OCI-LY7 (cell line): ENCODE measurements at regions not wholly inside any gene's neighbourhood (a gene's known extent, or its start where the extent isn't known, plus 50 kb on each side); places are given as distances from the start of the nearest gene placed in this dataset.

Experiments used
- BruUV-seq: library from RNA; stranded (reverse); fragments of 400-500 nt; replicated peaks from 2 replicates; lab custom pipeline; 2021; lab: Mats Ljungman, UMichigan
- CTCF ChIA-PET: fragments of 300-600 bp; sonication (Branson Sonifier 250); formaldehyde crosslinking; loops from one replicate; lab custom pipeline; 2022; ENCODE audit warnings: antibody characterized with exemption; ENCODE audit not compliant: unreplicated experiment; lab: Charles Lee
- POLR2A ChIA-PET: fragments of 300-600 bp; sonication (Branson Sonifier 250); formaldehyde crosslinking; loops from one replicate; lab custom pipeline; 2022; ENCODE audit warnings: antibody characterized with exemption; lab: Charles Lee
- DNase-seq: peaks from one replicate; pipeline ENCODE4 v3.0.0-alpha.2; 2015; ENCODE audit warnings: low spot score
- H2AFZ ChIP-seq: fragments of 200-600 bp; sonication (generic), shearing (Covaris generic); 2 replicates; pipeline ENCODE4 v1.6.1; 2014; ENCODE audit warnings: mild to moderate bottlenecking, antibody characterized with exemption, low read length, moderate library complexity
- H3K27ac ChIP-seq: fragments of 200-600 bp; sonication (generic); 2 replicates; pipeline ENCODE4 v1.5.1; 2014; ENCODE audit warnings: mixed run types, low read depth, mild to moderate bottlenecking, moderate library complexity, low read length, inconsistent platforms; ENCODE audit not compliant: poor library complexity, severe bottlenecking
- H3K36me3 ChIP-seq: fragments of 200-600 bp; sonication (generic); 2 replicates; pipeline ENCODE4 v1.6.1; 2014; ENCODE audit warnings: mild to moderate bottlenecking, antibody characterized with exemption, low read length, moderate library complexity, mixed read lengths; ENCODE audit not compliant: insufficient read depth
- H3K4me1 ChIP-seq: fragments of 200-600 bp; sonication (generic); 2 replicates; pipeline ENCODE4 v1.5.1; 2014; ENCODE audit warnings: mild to moderate bottlenecking, low read length; ENCODE audit not compliant: insufficient read depth, poor library complexity, severe bottlenecking
- H3K4me2 ChIP-seq: fragments of 200-600 bp; sonication (generic); 2 replicates; pipeline ENCODE4 v1.6.1; 2014; ENCODE audit warnings: mild to moderate bottlenecking, low read length
- H3K4me3 ChIP-seq: fragments of 200-600 bp; sonication (generic); 2 replicates; pipeline ENCODE4 v1.5.1; 2014; ENCODE audit warnings: mild to moderate bottlenecking, low read depth, low read length; ENCODE audit not compliant: poor library complexity, severe bottlenecking
- H3K79me2 ChIP-seq: fragments of 200-600 bp; sonication (generic); 2 replicates; pipeline ENCODE4 v1.6.1; 2016; ENCODE audit warnings: low read depth, mild to moderate bottlenecking, low read length, moderate library complexity, mixed read lengths; ENCODE audit not compliant: insufficient read depth
- H3K9me2 ChIP-seq: fragments of 200-600 bp; sonication (generic); 2 replicates; pipeline ENCODE4 v1.6.1; 2016; ENCODE audit warnings: mild to moderate bottlenecking, low read length, mixed read lengths; ENCODE audit not compliant: insufficient read depth
- H3K9me3 ChIP-seq: fragments of 200-600 bp; sonication (generic); 2 replicates; pipeline ENCODE4 v1.6.1; 2014; ENCODE audit warnings: mild to moderate bottlenecking, mixed run types, low read length, mixed read lengths
- H4K20me1 ChIP-seq: fragments of 200-600 bp; sonication (generic); 2 replicates; pipeline ENCODE4 v1.6.1; 2014; ENCODE audit warnings: mild to moderate bottlenecking, antibody characterized with exemption, low read length, moderate library complexity, mixed read lengths; ENCODE audit not compliant: insufficient read depth
- CTCF ChIP-seq: fragments of 200-600 bp; sonication (generic); conservative IDR thresholded peaks from 2 replicates; pipeline ENCODE4 v1.5.1; 2014; ENCODE audit warnings: mild to moderate bottlenecking, antibody characterized with exemption, low read length, moderate library complexity, mixed read lengths
- EZH2phosphoT487 ChIP-seq: fragments of 200-600 bp; sonication (generic); IDR thresholded peaks from 2 replicates; pipeline ENCODE4 v1.6.1; 2018; ENCODE audit warnings: low read depth, borderline replicate concordance, mild to moderate bottlenecking, mixed run types, antibody characterized with exemption, low read length, moderate library complexity, mixed read lengths
- intact Hi-C: fragments of 100-400 bp; cut with micrococcal nuclease; formaldehyde crosslinking; loops from one replicate; pipeline ENCODE4 v1.10.0; 2022; ENCODE audit not compliant: unreplicated experiment

- no peak overlapping the region for H3K4me2 ChIP-seq
- H3K79me2 ChIP-seq = no peaks in the 10 kb centered on the region
- no peak overlapping the region for H3K4me3 ChIP-seq
- intact Hi-C loops = no loop called here
- no peaks in the 10 kb centered on the region for H3K9me2 ChIP-seq
- H2AFZ ChIP-seq = no peak overlapping the region
- no peaks in the 10 kb centered on the region for H3K36me3 ChIP-seq
- POLR2A ChIA-PET = interaction anchor here (0.7 kb wide), 1 partner anchor 115 kb away, joined by 3 read pairs; no protein-coding TSS in a partner anchor
- no peaks in the 10 kb centered on the region for H4K20me1 ChIP-seq
- CTCF ChIA-PET = no interaction called here
- H3K9me3 ChIP-seq = no peaks in the 10 kb centered on the region
- TF ChIP-seq CTCF (no peak), EZH2phosphoT487 (no peak)
- no peaks in the 10 kb centered on the region for H3K4me1 ChIP-seq
- no peak for DNase-seq
- BruUV-seq = no TSS peak
- no peak overlapping the region for H3K27ac ChIP-seq
Observed at GRCh38 chr3:106167728-106168127, 298.9 kb upstream of the CBLB start.

DNA sequence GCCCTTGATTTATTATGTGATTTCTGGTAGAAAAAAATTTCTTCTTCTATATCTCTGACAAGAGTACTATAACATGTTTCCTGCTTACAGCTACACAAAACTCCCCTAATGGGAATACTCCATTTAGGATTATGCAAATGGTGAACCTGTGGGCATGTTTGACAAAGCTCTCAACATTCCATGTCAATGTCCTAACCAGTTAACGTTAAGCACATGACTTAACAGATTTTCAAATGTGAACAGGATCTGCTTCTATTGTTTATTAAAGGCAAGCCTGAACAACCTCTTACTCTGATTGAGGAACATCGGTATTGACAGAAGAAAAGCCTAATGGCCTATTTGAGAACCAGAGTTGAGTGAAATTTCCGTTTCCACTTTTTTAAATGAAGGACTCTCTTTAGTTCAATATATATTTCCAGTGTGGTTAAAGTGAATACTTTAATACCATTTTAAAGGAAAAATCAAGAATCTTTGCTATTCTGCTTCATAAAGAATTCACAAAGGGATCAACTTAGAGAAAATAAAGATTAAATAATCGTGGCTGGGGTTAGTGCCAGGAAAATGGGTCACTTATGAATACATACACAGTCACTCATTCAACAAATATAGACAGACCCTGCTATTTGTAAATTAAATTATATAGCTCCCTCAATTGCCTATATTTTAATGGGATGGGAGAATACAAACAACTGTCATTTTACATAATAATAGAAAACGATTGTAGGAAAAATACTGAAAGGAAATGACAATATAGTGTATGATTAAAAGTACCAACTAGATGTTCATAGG, 300.3 kb upstream of the CBLB start:
- Histone ChIP-seq H3K9me3 (no peaks in the 10 kb centered on the region), H2AFZ (no peak overlapping the region), H3K79me2 (no peaks in the 10 kb centered on the region), H3K9me2 (no peaks in the 10 kb centered on the region), H3K4me1 (no peaks in the 10 kb centered on the region), H3K36me3 (no peaks in the 10 kb centered on the region), H3K4me3 (no peak overlapping the region), H4K20me1 (no peaks in the 10 kb centered on the region), H3K27ac (no peak overlapping the region), H3K4me2 (no peak overlapping the region)
- no TSS peak for BruUV-seq
- no peak for TF ChIP-seq CTCF
- no peak for TF ChIP-seq EZH2phosphoT487
- intact Hi-C loops = no loop called here
- ChIA-PET CTCF (no interaction called here), POLR2A (interaction anchor here (0.6 to 1.7 kb wide), 2 partner anchors 88 to 443 kb away, joined by 3 read pairs; no protein-coding TSS in a partner anchor)
- no peak for DNase-seq

DNA sequence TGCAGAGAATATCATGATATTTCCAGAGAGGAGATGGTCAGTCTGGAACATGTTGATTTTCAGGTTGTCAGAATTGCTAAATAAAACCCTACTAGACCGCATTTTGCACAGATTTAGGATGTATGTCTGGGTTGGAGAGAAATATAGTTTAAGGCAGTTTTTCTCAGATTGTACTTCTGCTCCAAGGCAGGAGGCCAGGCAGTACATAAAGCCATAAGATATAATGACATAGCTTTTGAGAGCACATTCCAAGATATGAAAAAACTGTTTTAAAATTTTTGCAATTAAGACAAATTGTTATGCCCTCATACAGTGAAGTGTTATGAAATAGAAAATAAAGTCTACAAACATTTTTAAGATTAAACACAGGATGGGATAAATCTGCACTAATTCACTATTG, 301.8 kb upstream of the CBLB start:
- POLR2A ChIA-PET = interaction anchor here (0.7 to 1.7 kb wide), 2 partner anchors 28 to 86 kb away, joined by 3 read pairs; no protein-coding TSS in a partner anchor
- Histone ChIP-seq H3K36me3 (no peaks in the 10 kb centered on the region), H4K20me1 (no peaks in the 10 kb centered on the region), H3K4me1 (no peaks in the 10 kb centered on the region), H2AFZ (no peak overlapping the region), H3K4me3 (no peak overlapping the region), H3K9me2 (no peaks in the 10 kb centered on the region), H3K4me2 (no peak overlapping the region), H3K27ac (no peak overlapping the region), H3K79me2 (no peaks in the 10 kb centered on the region), H3K9me3 (no peaks in the 10 kb centered on the region)
- no peak for TF ChIP-seq CTCF
- no peak for TF ChIP-seq EZH2phosphoT487
- CTCF ChIA-PET = no interaction called here
- intact Hi-C loops = no loop called here
- DNase-seq = no peak
- BruUV-seq = no TSS peak
